K562 (cell line): ENCODE measurements at regions not wholly inside any gene's neighbourhood (a gene's known extent, or its start where the extent isn't known, plus 50 kb on each side); places are given as distances from the start of the nearest gene placed in this dataset.

Experiments used
- BRD9 ChIP-seq: fragments of 450-650 bp; IDR thresholded peaks from 2 replicates; pipeline ENCODE4 v1.6.1; 2018; ENCODE audit warnings: low read depth; ENCODE audit not compliant: partially characterized antibody
- CCAR2 ChIP-seq: fragments of 200-400 bp; formaldehyde crosslinking; IDR thresholded peaks from 2 replicates; pipeline ENCODE4 v1.6.1; 2017; ENCODE audit warnings: mild to moderate bottlenecking, low read depth, low read length
- CREB3L1 ChIP-seq: fragments of 450-650 bp; IDR thresholded peaks from 2 replicates; pipeline ENCODE4 v1.6.1; 2014; ENCODE audit warnings: low read depth, mild to moderate bottlenecking, moderate library complexity, borderline replicate concordance
- E2F5 ChIP-seq: sonication (generic); formaldehyde crosslinking; IDR thresholded peaks from 2 replicates; pipeline ENCODE4 v1.8.0; 2022; ENCODE audit warnings: mild to moderate bottlenecking, missing genetic modification reagents
- GABPA ChIP-seq: fragments of 200-800 bp; sonication (Bioruptor generic); conservative IDR thresholded peaks from 2 replicates; pipeline ENCODE4 v1.6.1; 2016; ENCODE audit warnings: low read depth, missing genetic modification characterization, missing compliant biosample characterization
- IRF9 ChIP-seq: fragments of 450-650 bp; IDR thresholded peaks from 2 replicates; pipeline ENCODE4 v1.6.1; 2016; ENCODE audit warnings: missing biosample characterization, missing genetic modification characterization
- NCOA1 ChIP-seq: fragments of 450-650 bp; IDR thresholded peaks from 2 replicates; pipeline ENCODE4 v1.6.1; 2016; ENCODE audit warnings: low read depth
- PHF20 ChIP-seq: fragments of 450-650 bp; IDR thresholded peaks from 2 replicates; pipeline ENCODE4 v1.6.1; 2018; ENCODE audit not compliant: partially characterized antibody
- ZNF140 ChIP-seq: fragments of 250-450 bp; sonication (Bioruptor Pico); IDR thresholded peaks from 2 replicates; pipeline ENCODE4 v1.8.0; 2021; ENCODE audit warnings: moderate library complexity, mild to moderate bottlenecking, inconsistent platforms
- ZNF75A ChIP-seq: fragments of 450-650 bp; formaldehyde crosslinking; IDR thresholded peaks from 2 replicates; pipeline ENCODE4 v1.4.0; 2020; ENCODE audit warnings: mild to moderate bottlenecking
- TF ChIP-seq, protein P1 (sequence below): fragments of 250-450 bp; sonication (Bioruptor Pico); IDR thresholded peaks from 2 replicates; pipeline ENCODE4 v1.5.0; 2021; ENCODE audit warnings: mild to moderate bottlenecking, moderate library complexity
- TF ChIP-seq, protein P2 (sequence below): sonication (generic); formaldehyde crosslinking; IDR thresholded peaks from 2 replicates; pipeline ENCODE4 v1.9.0; 2022; ENCODE audit warnings: mild to moderate bottlenecking, missing genetic modification reagents

DNA sequence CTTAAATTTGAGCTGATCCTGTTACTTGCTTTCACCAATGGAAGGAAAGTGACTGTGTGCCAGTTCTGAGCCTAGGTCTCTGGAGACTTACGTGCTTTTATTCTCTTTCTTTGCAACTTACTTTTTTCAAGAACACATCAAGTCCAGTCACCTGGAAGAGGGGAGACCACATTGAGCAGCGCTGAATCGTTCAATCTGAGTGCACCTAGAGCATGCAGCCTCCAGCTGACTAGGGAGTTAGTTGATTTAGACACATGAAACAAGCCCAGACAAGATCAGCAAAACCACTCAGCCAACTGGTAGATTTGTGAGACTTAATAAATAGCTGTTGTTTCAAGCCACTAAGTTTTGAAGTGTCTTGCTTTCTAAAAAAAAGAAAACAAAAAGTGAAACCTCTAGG lies 1014.8 kb upstream of the FBXO33 start (continued):
- TF ChIP-seq, protein P1, sequence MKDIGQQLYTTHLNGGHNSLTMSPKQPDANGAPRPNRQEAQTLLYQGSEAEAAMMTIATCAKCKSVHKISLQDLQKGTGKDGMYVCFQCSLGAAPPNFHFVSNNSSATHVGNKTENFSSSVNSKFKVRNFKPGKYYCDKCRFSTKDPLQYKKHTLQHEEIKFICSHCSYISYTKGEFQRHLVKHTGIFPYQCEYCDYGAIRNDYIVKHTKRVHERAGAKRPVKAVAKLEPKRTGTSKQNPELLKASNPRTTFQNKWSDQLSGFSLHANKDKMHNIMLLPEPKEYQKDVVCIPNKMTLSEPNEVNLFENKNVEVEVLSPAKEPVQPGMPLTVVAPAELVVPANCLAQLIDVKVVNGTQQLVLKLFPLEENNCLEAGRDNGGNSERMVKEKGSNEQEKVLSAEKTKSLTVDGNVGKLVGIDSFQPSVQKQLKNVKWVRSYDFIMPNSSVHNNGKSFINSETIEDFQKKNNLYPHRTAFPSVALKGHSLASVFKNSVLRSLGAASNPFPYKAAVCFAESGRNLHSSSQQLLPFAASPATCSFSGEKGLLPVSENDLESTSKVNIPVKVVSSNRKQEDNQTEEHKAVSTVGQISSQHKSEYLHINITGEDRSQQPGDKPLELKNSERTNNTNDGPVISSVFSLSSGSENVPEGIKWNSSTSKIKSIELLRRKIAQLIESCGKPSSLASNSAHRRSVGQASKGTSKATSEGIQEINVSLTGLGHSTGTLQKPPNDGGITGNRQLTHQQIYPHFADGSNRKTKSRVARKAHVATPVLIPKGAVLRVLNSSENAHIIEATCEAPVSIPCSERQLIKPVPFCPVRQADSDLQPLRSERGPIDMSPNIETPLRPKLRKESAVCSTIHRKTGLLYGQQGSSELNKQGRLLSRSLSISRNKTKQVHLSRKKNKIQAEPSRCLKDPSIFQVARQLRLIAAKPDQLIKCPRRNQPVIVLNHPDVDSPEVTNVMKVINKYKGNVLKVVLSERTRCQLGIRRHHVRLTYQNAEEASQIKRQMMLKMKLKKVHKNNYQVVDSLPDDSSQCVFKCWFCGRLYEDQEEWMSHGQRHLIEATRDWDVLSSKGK (CRISPR knock-in tag), result no peak
- TF ChIP-seq, protein P2, sequence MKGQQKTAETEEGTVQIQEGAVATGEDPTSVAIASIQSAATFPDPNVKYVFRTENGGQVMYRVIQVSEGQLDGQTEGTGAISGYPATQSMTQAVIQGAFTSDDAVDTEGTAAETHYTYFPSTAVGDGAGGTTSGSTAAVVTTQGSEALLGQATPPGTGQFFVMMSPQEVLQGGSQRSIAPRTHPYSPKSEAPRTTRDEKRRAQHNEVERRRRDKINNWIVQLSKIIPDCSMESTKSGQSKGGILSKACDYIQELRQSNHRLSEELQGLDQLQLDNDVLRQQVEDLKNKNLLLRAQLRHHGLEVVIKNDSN (CRISPR knock-in tag), result no peak
- TF ChIP-seq E2F5 (CRISPR knock-in tag), result no peak
- TF ChIP-seq ZNF75A, result no peak
- no peak for TF ChIP-seq CCAR2
- TF ChIP-seq PHF20, result no peak
- no peak for TF ChIP-seq IRF9 (tag)
- TF ChIP-seq NCOA1, result no peak
- TF ChIP-seq CREB3L1, result no peak
- no peak for TF ChIP-seq BRD9
- TF ChIP-seq GABPA (tag), result no peak
- no peak for TF ChIP-seq ZNF140 (CRISPR knock-in tag)
